HL-60 (cell line): ENCODE measurements at regions not wholly inside any gene's neighbourhood (a gene's known extent, or its start where the extent isn't known, plus 50 kb on each side); places are given as distances from the start of the nearest gene placed in this dataset.

ENCODE experiments used
- DNase-seq, 2 experiments: peaks; one replicate each; pipeline ENCODE4 v3.0.0-alpha.2; 2010 to 2020; ENCODE audit warnings: low read depth in 1 of 2, low spot score in 1 of 2
- H3K27ac ChIP-seq: fragments of 250-450 bp; sonication (Bioruptor Pico); replicated peaks from 2 replicates; pipeline ENCODE4 v1.5.1; 2020; ENCODE audit warnings: mild to moderate bottlenecking, moderate library complexity
- H3K27me3 ChIP-seq: fragments of 250-450 bp; sonication (Bioruptor Pico); 2 replicates; pipeline ENCODE4 v1.5.1; 2021; ENCODE audit warnings: mild to moderate bottlenecking, moderate library complexity; ENCODE audit not compliant: insufficient read depth, poor library complexity, severe bottlenecking
- H3K4me3 ChIP-seq: replicated peaks from 2 replicates; pipeline ENCODE4 v1.5.1; 2011; ENCODE audit warnings: mild to moderate bottlenecking, control low read depth, low read length; ENCODE audit not compliant: insufficient read depth
- CTCF ChIP-seq: IDR thresholded peaks from one replicate; pipeline ENCODE4 v1.5.1; 2011; ENCODE audit warnings: low read length, control low read depth, inconsistent platforms; ENCODE audit not compliant: insufficient read depth
- GABPA ChIP-seq: IDR thresholded peaks from 2 replicates; pipeline ENCODE4 v1.6.1; 2012; ENCODE audit warnings: low read depth
- POLR2AphosphoS5 ChIP-seq: IDR thresholded peaks from 2 replicates; pipeline ENCODE4 v1.6.1; 2012; ENCODE audit warnings: low read depth
- SPI1 ChIP-seq: IDR thresholded peaks from 2 replicates; pipeline ENCODE4 v1.6.1; 2012; ENCODE audit warnings: low read depth, mild to moderate bottlenecking, borderline replicate concordance
- TF ChIP-seq, protein P1 (sequence below): IDR thresholded peaks from 2 replicates; pipeline ENCODE4 v1.6.1; 2012; ENCODE audit warnings: low read depth; ENCODE audit not compliant: insufficient replicate concordance

DNA sequence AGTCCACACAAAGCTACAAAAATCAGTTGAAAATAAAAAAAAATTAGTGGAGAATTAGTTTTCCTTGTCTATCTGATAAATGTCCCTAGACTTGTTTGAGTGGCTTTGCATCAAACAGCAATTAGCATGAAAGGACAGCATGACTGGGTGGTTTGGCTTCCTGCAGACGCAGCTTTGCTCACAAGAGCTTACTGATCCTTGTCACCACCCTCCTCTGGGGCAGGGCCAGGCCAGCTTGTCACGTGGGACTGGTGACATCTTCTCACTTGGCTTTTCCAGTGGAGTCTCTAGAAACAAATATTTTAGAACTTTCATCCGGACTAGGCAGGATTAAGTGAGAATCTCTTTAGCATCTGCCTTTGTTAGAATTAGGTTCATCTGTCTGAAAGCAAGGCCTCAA lies 76.0 kb upstream of the OLIG2 start:
- TF ChIP-seq GABPA (no peak), SPI1 (no peak), CTCF (no peak), POLR2AphosphoS5 (no peak)
- TF ChIP-seq, protein P1, sequence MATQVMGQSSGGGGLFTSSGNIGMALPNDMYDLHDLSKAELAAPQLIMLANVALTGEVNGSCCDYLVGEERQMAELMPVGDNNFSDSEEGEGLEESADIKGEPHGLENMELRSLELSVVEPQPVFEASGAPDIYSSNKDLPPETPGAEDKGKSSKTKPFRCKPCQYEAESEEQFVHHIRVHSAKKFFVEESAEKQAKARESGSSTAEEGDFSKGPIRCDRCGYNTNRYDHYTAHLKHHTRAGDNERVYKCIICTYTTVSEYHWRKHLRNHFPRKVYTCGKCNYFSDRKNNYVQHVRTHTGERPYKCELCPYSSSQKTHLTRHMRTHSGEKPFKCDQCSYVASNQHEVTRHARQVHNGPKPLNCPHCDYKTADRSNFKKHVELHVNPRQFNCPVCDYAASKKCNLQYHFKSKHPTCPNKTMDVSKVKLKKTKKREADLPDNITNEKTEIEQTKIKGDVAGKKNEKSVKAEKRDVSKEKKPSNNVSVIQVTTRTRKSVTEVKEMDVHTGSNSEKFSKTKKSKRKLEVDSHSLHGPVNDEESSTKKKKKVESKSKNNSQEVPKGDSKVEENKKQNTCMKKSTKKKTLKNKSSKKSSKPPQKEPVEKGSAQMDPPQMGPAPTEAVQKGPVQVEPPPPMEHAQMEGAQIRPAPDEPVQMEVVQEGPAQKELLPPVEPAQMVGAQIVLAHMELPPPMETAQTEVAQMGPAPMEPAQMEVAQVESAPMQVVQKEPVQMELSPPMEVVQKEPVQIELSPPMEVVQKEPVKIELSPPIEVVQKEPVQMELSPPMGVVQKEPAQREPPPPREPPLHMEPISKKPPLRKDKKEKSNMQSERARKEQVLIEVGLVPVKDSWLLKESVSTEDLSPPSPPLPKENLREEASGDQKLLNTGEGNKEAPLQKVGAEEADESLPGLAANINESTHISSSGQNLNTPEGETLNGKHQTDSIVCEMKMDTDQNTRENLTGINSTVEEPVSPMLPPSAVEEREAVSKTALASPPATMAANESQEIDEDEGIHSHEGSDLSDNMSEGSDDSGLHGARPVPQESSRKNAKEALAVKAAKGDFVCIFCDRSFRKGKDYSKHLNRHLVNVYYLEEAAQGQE, result no peak
- H3K27ac ChIP-seq, result no peak overlapping the region
- DNase-seq, result no peak
- no peak overlapping the region for H3K4me3 ChIP-seq
- peaks cover 5% of the 10 kb centered on the region for H3K27me3 ChIP-seq

- H3K27me3 ChIP-seq, result peaks cover 5% of the 10 kb centered on the region
- H3K27ac ChIP-seq, result no peak overlapping the region
- TF ChIP-seq GABPA (no peak), POLR2AphosphoS5 (no peak), SPI1 (no peak), CTCF (no peak)
- TF ChIP-seq, protein P1, result no peak
- H3K4me3 ChIP-seq, result no peak overlapping the region
- DNase-seq, result no peak
Measured at GRCh38 chr21:32951041-32951440, 74.7 kb upstream of the OLIG2 start.

DNA sequence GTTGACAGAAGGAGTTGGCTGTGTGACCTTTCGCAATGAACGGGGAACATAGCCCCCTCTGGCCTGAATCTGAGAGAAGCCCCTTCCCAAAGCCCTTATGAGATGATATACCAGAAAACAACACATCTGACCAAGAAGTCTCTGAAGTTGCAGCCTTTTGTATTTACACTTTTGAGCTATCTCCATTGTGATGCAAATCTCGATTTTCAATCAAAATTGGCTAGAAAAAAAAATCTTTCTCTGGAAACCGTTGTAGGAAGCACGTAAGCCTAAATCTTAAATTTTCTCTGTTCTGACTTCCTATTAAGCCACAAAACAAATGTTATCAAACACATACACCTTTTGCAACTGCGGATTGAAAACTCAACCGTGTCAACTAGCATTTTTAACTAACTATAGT lies 71.4 kb upstream of the OLIG2 start:
- DNase-seq, result no peak
- TF ChIP-seq SPI1 (no peak), GABPA (no peak), CTCF (no peak), POLR2AphosphoS5 (no peak)
- TF ChIP-seq, protein P1, result no peak
- H3K27ac ChIP-seq, result no peak overlapping the region
- no peak overlapping the region for H3K4me3 ChIP-seq
- peaks cover 5% of the 10 kb centered on the region for H3K27me3 ChIP-seq
